Adrenal gland (tissue), 5 donors: ENCODE measurements at regions not wholly inside any gene's neighbourhood (a gene's known extent, or its start where the extent isn't known, plus 50 kb on each side); places are given as distances from the start of the nearest gene placed in this dataset.

Experiments
- POLR2A ChIP-seq, 2 donors: fragments of 450-650 bp; IDR thresholded peaks; one replicate each; pipeline ENCODE4 v1.6.1; 2017; ENCODE audit warnings: antibody characterized with exemption in 2 of 2, mild to moderate bottlenecking in 2 of 2, moderate library complexity in 1 of 2
- TF ChIP-seq, protein P1 (sequence below), 6 experiments: fragments of 450-650 bp in 4 of 6; fragments of 200-600 bp in 2 of 6; sonication (generic) in 1 of 6; IDR thresholded peaks; 1 replicate in 5 of 6; 2 replicates in 1 of 6; pipeline versions ENCODE4 v1.5.1 to v1.8.0; 2016 to 2021; ENCODE audit warnings: antibody characterized with exemption in 6 of 6, mild to moderate bottlenecking in 2 of 6, moderate library complexity in 1 of 6
- donor health status: DM: no; HTN: no; CAD: no.

DNA sequence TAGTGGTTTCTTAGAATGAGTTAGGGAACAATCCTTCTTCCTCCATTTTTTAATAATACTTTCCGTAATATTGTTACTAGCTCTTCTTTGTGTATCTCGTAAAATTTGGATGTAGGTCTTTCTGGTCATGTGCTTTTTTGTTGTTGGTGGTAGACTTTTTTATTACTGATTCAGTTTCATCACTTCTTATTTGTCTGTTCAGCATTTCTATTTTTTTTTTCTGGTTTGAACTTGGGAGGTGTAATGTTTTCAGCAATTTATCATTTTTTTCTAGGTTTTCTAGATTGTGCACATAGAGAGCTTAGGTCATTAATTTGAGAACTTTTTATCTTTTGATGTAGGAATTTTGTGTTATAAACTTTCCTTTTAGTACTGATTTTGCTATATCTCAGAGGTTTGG, 1299.9 kb downstream of the FSCB start:
- TF ChIP-seq, protein P1, sequence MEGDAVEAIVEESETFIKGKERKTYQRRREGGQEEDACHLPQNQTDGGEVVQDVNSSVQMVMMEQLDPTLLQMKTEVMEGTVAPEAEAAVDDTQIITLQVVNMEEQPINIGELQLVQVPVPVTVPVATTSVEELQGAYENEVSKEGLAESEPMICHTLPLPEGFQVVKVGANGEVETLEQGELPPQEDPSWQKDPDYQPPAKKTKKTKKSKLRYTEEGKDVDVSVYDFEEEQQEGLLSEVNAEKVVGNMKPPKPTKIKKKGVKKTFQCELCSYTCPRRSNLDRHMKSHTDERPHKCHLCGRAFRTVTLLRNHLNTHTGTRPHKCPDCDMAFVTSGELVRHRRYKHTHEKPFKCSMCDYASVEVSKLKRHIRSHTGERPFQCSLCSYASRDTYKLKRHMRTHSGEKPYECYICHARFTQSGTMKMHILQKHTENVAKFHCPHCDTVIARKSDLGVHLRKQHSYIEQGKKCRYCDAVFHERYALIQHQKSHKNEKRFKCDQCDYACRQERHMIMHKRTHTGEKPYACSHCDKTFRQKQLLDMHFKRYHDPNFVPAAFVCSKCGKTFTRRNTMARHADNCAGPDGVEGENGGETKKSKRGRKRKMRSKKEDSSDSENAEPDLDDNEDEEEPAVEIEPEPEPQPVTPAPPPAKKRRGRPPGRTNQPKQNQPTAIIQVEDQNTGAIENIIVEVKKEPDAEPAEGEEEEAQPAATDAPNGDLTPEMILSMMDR (IDR thresholded peaks at IDR 0.05), result no peak
- TF ChIP-seq POLR2A (IDR thresholded peaks at IDR 0.05), result no peak
